ENCODE measurements at regions not wholly inside any gene's neighbourhood (a gene's known extent, or its start where the extent isn't known, plus 50 kb on each side); places are given as distances from the start of the nearest gene placed in this dataset.

DNA sequence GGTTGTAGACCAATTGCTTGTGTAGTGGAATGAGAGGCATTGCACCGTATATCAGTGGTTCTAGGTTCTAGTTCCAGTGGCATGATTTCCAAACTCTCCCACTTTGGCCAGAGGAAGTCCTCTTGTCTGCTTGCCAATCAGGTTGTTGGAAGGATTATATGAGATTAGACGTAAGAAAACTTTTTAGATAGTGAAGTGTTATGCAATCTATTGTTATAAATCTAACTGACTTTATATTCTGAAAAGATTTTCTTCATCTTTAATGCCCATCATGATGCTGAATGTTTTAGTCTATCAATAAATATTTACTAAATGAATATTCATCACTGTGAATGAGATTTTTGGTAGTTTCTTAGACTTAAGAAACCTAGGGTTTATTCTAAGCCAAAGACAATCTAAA is 152.6 kb downstream of the TFPI2 start:
- DNase-seq (ENCODE audit: low read depth) = no peak
- no peaks in the 10 kb centered on the region for H3K27me3 ChIP-seq (ENCODE audit: control insufficient read depth, insufficient read depth, low read length)
- ChIA-PET POLR2A (no interaction called here), CTCF (no interaction called here)
- H3K4me3 ChIP-seq (ENCODE audit: low read depth, low read length) = no peak overlapping the region
- H3K36me3 ChIP-seq (ENCODE audit: control insufficient read depth, insufficient read depth, low read length) = no peaks in the 10 kb centered on the region
- TF ChIP-seq, protein P1, sequence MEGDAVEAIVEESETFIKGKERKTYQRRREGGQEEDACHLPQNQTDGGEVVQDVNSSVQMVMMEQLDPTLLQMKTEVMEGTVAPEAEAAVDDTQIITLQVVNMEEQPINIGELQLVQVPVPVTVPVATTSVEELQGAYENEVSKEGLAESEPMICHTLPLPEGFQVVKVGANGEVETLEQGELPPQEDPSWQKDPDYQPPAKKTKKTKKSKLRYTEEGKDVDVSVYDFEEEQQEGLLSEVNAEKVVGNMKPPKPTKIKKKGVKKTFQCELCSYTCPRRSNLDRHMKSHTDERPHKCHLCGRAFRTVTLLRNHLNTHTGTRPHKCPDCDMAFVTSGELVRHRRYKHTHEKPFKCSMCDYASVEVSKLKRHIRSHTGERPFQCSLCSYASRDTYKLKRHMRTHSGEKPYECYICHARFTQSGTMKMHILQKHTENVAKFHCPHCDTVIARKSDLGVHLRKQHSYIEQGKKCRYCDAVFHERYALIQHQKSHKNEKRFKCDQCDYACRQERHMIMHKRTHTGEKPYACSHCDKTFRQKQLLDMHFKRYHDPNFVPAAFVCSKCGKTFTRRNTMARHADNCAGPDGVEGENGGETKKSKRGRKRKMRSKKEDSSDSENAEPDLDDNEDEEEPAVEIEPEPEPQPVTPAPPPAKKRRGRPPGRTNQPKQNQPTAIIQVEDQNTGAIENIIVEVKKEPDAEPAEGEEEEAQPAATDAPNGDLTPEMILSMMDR (IDR thresholded peaks at IDR 0.05; ENCODE audit: insufficient read depth, low read depth, low read length) = no peak

DNA sequence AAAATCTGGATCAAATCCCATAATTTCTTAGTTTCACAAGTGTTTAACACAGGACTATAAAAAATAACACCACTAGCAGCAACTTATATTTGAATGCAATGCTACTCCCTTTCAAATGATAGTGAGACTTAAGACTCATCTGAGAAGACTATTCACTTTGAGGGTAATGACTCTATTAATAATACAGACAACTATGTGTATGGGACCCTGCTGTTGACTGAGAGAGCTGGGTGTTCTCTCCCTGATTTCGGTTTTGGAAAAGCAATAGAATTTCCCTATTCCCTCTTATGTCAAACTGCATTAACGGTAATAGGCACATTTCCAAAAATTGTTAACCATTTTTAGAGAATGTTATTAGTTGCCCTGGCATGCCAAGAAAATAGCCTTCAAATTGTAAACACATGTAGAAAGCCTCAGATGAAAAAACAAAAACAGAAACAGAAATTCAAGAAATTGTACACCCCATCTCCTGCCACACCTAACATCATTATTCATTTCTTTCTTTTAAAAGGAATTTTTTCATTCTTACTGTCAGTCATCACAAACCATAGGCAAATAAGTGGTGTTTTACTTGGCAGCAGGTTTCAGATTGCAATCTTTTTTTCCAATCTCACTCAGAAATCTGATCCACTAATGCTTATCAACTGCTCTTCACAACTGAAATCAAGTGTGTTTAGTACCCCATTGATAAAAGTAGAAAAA is 153.7 kb downstream of the TFPI2 start:
- no peak overlapping the region for H3K4me3 ChIP-seq (ENCODE audit: low read depth, low read length)

DNA sequence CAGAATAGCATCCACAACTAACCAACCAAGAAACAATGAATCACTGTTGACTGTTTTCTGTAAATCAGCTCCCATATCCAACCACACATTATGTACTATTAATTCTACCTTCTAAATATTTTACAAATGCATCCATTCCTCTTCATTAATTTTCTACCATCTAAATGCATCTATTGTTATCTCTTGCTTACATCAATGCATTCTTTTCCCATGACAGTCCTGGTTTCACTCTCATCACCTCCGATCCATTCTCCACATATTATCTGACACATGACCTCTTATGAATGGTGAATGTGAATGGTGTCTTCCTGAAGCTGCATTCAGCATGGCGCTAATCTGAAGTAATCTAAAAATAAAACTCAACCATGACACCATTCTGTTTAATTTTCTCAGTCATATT is 153.8 kb upstream of the CALCR start:
- Histone ChIP-seq H3K4me3 (ENCODE audit: low read depth, low read length) (no peak overlapping the region), H3K27me3 (ENCODE audit: control insufficient read depth, insufficient read depth, low read length) (peaks cover 2% of the 10 kb centered on the region), H3K36me3 (ENCODE audit: control insufficient read depth, insufficient read depth, low read length) (no peaks in the 10 kb centered on the region)
- ChIA-PET CTCF (no interaction called here), POLR2A (no interaction called here)
- DNase-seq (ENCODE audit: low read depth) = no peak
- TF ChIP-seq, protein P1 (IDR thresholded peaks at IDR 0.05; ENCODE audit: insufficient read depth, low read depth, low read length) = no peak

More for the DNA sequence above, 153.7 kb downstream of the TFPI2 start:
- Histone ChIP-seq H3K27me3 (ENCODE audit: control insufficient read depth, insufficient read depth, low read length) (no peaks in the 10 kb centered on the region), H3K36me3 (ENCODE audit: control insufficient read depth, insufficient read depth, low read length) (no peaks in the 10 kb centered on the region)
- TF ChIP-seq, protein P1 (IDR thresholded peaks at IDR 0.05; ENCODE audit: insufficient read depth, low read depth, low read length) = no peak
- ChIA-PET POLR2A (no interaction called here), CTCF (no interaction called here)
- DNase-seq (ENCODE audit: low read depth) = no peak

DNA sequence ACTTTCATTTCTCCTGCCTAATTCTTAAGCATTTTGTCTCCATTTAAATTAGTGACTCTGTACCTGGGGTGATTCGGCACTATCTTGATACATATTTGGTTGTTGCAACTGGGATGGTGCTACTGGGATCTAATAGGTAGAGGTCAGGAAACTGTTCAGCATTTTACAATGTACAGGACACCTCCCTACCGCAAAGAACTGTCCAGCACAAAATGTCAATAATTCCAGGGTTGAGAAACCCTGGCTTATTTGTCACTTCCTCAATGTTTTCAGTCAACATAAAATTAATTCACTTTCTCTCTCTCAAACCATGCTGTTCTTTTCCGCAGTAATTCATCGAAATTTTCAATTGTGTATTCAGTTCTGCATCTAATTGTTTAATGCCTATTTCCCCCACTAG is 151.4 kb upstream of the CALCR start:
- peaks cover 2% of the 10 kb centered on the region for H3K27me3 ChIP-seq (ENCODE audit: control insufficient read depth, insufficient read depth, low read length)
- no peak for DNase-seq (ENCODE audit: low read depth)
- H3K36me3 ChIP-seq (ENCODE audit: control insufficient read depth, insufficient read depth, low read length) = no peaks in the 10 kb centered on the region
- ChIA-PET CTCF (no interaction called here), POLR2A (no interaction called here)
- TF ChIP-seq, protein P1 (IDR thresholded peaks at IDR 0.05; ENCODE audit: insufficient read depth, low read depth, low read length) = no peak
- no peak overlapping the region for H3K4me3 ChIP-seq (ENCODE audit: low read depth, low read length)

DNA sequence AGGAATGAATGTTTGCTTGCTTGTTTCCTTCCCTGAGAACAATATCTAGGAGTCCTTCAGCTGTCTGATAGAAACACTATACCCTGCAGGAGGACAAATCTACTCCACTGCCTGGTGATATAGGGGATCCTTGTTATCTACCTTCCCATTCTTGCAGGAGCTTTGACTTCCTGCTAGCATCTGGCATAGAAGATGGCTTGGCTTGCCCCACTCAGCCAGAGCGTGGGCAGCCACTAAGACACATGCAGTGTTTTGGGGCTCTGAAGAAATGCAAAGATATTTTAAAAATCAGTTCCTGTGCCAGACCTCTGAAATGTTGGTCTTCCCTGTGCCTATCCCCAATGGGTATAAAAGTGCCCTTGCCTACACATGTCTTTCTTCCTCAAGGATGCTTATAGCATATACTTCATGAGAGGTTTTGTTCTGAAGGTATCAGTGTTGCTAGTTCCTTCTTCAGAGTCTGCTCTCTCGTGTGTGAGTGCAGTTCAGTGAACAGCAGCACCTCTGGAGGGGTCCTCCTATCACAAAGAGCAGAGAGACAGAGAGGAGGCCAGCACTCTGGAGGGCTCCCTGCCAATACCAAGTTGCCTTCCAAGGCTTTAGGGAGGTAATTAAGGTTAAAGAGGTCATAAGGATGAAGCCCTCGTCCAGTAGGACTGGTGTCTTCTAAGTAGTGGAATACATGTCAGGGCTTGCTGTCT is 149.1 kb upstream of the CALCR start:
- Histone ChIP-seq H3K4me3 (ENCODE audit: low read depth, low read length) (no peak overlapping the region), H3K27me3 (ENCODE audit: control insufficient read depth, insufficient read depth, low read length) (peaks cover 2% of the 10 kb centered on the region), H3K36me3 (ENCODE audit: control insufficient read depth, insufficient read depth, low read length) (no peaks in the 10 kb centered on the region)
- no peak for DNase-seq (ENCODE audit: low read depth)
- ChIA-PET CTCF (no interaction called here), POLR2A (no interaction called here)
- TF ChIP-seq, protein P1 (IDR thresholded peaks at IDR 0.05; ENCODE audit: insufficient read depth, low read depth, low read length) = no peak
